ENCODE measurements at regions not wholly inside any gene's neighbourhood (a gene's known extent, or its start where the extent isn't known, plus 50 kb on each side); places are given as distances from the start of the nearest gene placed in this dataset.

DNA sequence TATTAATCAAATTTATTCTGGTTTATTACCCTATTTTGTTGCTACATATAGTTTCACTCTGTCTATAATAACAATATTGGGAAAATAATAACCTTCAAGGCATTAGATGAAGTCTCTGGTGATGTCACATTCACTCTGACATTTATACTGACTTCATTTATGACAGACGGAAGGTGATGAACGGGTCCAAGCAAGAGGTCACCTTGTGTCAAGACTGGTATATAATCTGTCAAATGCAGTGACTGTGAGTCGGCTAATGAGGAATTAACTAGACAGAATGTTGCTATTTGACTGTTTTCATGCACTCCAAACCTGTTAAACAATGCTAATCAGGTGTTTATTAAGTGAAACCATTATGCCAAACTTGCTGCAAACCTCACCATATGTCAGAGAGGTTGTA is 800.5 kb upstream of the KLHL1 start:
- Histone ChIP-seq H3K27me3 (ENCODE audit: insufficient read depth) (no peaks in the 10 kb centered on the region), H3K9ac (no peak overlapping the region), H3K36me3 (replicated peaks in 1 of 2; ENCODE audit: control insufficient read depth in 1 of 2, insufficient read depth in 2 of 2, low read length in 1 of 2) (no peaks in the 10 kb centered on the region), H3K4me3 (ENCODE audit: low read depth in 2 of 2, low read length in 1 of 2) (no peak overlapping the region), H2AFZ (ENCODE audit: low read depth) (no peak overlapping the region), H3K4me2 (no peak overlapping the region), H3K9me2 (no peaks in the 10 kb centered on the region), H3K4me1 (ENCODE audit: control insufficient read depth in 1 of 2, insufficient read depth in 2 of 2, low read depth in 1 of 2, low read length in 1 of 2) (peaks cover 0 to 2% of the 10 kb centered on the region in 2 experiments; a peak in 1 of 4 replicates), H3K79me2 (ENCODE audit: insufficient read depth) (no peaks in the 10 kb centered on the region), H3K27ac (ENCODE audit: low read depth in 2 of 2, low read length in 1 of 2) (no peak overlapping the region), H4K20me1 (ENCODE audit: insufficient read depth) (no peaks in the 10 kb centered on the region), H3F3A (replicated peaks; ENCODE audit: insufficient read depth) (no peaks in the 10 kb centered on the region), H3K9me3 (no peaks in the 10 kb centered on the region)
- WGBS (ENCODE audit: low lambda C conversion rate), result 77% methylated on average over 3 of the region's 3 CpGs
- POLR2A ChIA-PET, result no interaction called here
- CTCF ChIA-PET, result no interaction called here
- TF ChIP-seq, protein P1, sequence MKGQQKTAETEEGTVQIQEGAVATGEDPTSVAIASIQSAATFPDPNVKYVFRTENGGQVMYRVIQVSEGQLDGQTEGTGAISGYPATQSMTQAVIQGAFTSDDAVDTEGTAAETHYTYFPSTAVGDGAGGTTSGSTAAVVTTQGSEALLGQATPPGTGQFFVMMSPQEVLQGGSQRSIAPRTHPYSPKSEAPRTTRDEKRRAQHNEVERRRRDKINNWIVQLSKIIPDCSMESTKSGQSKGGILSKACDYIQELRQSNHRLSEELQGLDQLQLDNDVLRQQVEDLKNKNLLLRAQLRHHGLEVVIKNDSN (IDR thresholded peaks at IDR 0.05; ENCODE audit: borderline replicate concordance, low read depth), result no peak
- no peak for TF ChIP-seq YY1 (IDR thresholded peaks at IDR 0.05; ENCODE audit: low read depth)
- no peak for TF ChIP-seq SIN3A (IDR thresholded peaks at IDR 0.05; ENCODE audit: borderline replicate concordance, low read depth, low read length)
- no peak for TF ChIP-seq EZH2phosphoT487 (IDR thresholded peaks at IDR 0.05; ENCODE audit: borderline replicate concordance, low read depth)
- no peak for TF ChIP-seq TEAD4 (IDR thresholded peaks at IDR 0.05; ENCODE audit: borderline replicate concordance, insufficient read depth)
- no peak for TF ChIP-seq TAF1 (IDR thresholded peaks at IDR 0.05; ENCODE audit: borderline replicate concordance, low read depth, low read length)
- TF ChIP-seq, protein P2, sequence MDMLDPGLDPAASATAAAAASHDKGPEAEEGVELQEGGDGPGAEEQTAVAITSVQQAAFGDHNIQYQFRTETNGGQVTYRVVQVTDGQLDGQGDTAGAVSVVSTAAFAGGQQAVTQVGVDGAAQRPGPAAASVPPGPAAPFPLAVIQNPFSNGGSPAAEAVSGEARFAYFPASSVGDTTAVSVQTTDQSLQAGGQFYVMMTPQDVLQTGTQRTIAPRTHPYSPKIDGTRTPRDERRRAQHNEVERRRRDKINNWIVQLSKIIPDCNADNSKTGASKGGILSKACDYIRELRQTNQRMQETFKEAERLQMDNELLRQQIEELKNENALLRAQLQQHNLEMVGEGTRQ (IDR thresholded peaks at IDR 0.05; ENCODE audit: borderline replicate concordance, low read depth, low read length), result no peak
- TF ChIP-seq, protein P3, sequence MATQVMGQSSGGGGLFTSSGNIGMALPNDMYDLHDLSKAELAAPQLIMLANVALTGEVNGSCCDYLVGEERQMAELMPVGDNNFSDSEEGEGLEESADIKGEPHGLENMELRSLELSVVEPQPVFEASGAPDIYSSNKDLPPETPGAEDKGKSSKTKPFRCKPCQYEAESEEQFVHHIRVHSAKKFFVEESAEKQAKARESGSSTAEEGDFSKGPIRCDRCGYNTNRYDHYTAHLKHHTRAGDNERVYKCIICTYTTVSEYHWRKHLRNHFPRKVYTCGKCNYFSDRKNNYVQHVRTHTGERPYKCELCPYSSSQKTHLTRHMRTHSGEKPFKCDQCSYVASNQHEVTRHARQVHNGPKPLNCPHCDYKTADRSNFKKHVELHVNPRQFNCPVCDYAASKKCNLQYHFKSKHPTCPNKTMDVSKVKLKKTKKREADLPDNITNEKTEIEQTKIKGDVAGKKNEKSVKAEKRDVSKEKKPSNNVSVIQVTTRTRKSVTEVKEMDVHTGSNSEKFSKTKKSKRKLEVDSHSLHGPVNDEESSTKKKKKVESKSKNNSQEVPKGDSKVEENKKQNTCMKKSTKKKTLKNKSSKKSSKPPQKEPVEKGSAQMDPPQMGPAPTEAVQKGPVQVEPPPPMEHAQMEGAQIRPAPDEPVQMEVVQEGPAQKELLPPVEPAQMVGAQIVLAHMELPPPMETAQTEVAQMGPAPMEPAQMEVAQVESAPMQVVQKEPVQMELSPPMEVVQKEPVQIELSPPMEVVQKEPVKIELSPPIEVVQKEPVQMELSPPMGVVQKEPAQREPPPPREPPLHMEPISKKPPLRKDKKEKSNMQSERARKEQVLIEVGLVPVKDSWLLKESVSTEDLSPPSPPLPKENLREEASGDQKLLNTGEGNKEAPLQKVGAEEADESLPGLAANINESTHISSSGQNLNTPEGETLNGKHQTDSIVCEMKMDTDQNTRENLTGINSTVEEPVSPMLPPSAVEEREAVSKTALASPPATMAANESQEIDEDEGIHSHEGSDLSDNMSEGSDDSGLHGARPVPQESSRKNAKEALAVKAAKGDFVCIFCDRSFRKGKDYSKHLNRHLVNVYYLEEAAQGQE (IDR thresholded peaks at IDR 0.05; ENCODE audit: low read depth, low read length), result no peak
- TF ChIP-seq NFIC (IDR thresholded peaks at IDR 0.05; ENCODE audit: borderline replicate concordance), result no peak
- TF ChIP-seq ELF1 (IDR thresholded peaks at IDR 0.05), result no peak
- TF ChIP-seq, protein P4, sequence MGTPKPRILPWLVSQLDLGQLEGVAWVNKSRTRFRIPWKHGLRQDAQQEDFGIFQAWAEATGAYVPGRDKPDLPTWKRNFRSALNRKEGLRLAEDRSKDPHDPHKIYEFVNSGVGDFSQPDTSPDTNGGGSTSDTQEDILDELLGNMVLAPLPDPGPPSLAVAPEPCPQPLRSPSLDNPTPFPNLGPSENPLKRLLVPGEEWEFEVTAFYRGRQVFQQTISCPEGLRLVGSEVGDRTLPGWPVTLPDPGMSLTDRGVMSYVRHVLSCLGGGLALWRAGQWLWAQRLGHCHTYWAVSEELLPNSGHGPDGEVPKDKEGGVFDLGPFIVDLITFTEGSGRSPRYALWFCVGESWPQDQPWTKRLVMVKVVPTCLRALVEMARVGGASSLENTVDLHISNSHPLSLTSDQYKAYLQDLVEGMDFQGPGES (IDR thresholded peaks at IDR 0.05; ENCODE audit: low read depth, low read length), result no peak
- DNase-seq, result no peak
